ENCODE measurements at regions not wholly inside any gene's neighbourhood (a gene's known extent, or its start where the extent isn't known, plus 50 kb on each side); places are given as distances from the start of the nearest gene placed in this dataset.
"Not testable (repeated sequence)": the region's sequence is repeated elsewhere in the genome, so short reads cannot be mapped to it uniquely, and the experiment has no call there.

DNA sequence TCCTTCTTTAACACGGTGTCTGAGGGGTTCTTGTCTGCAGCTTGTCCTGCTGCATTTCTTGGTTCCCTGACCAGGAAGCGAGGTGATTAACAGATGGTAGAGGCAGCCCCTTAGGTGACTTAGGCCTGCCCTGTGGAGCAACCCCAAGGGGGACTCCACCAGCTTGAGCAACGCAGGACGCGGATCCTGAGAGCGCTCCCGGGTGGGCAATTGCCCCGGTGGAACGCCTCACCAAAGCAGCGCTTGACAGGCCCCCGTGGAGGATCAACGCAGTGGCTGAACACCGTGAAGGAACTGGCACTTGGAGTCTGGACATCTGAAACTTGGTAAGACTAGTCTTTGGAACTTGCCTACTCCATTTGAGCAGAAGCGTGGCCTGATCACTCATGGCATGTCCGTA is 272.9 kb upstream of the ATXN7L3B start (continued):
- TF ChIP-seq BACH1 (IDR thresholded peaks at IDR 0.05; ENCODE audit: low read length), result no peak

DNA sequence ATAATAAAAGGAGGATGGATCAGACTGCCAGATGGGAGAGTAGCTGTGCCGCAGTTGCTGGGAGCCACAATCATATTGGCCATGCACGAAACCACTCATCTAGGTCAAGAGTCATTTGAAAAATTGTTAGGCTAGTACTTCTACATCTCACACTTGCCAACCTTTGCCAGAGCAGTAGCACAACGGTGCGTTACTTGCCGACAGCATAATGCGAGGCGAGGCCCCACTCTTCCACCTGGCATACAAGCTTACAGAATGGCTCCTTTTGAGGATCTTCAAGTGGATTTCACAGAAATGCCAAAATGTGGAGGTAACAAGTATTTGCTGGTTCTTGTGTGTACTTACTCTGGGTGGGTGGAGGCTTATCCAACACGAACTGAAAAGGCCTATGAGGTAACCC is 268.3 kb upstream of the ATXN7L3B start:
- H3K4ac ChIP-seq (replicated peaks; ENCODE audit: insufficient read length, low read depth, low read length); H3K4me1 ChIP-seq (replicated peaks in 1 of 4; ENCODE audit: control insufficient read depth in 3 of 4, insufficient read depth in 4 of 4, low read length in 3 of 4); H2BK15ac ChIP-seq (ENCODE audit: low read length); H3K14ac ChIP-seq (ENCODE audit: insufficient read length); H3K9ac ChIP-seq (replicated peaks in 1 of 4; ENCODE audit: extremely low read depth in 1 of 4, low read depth in 3 of 4, low read length in 3 of 4); H3K18ac ChIP-seq (ENCODE audit: extremely low read depth, low read length); H3K36me3 ChIP-seq (ENCODE audit: control insufficient read depth in 2 of 4, insufficient read depth in 4 of 4, low read length in 3 of 4); H4K8ac ChIP-seq (ENCODE audit: extremely low read depth, insufficient read depth, low read length); H3K9me3 ChIP-seq (ENCODE audit: insufficient read depth in 2 of 2, low read depth in 1 of 2, low read length in 1 of 2); H3K23ac ChIP-seq (ENCODE audit: insufficient read length); DNase-seq (ENCODE audit: low read depth in 1 of 2, low spot score in 2 of 2); FAIRE-seq; H4K91ac ChIP-seq (replicated peaks; ENCODE audit: insufficient read length, low read length); H2AK5ac ChIP-seq (ENCODE audit: low read depth, low read length); H3K56ac ChIP-seq (replicated peaks; ENCODE audit: insufficient read length, low read depth, low read length); POLR2A ChIA-PET (ENCODE audit: partially characterized antibody); H3K4me3 ChIP-seq (ENCODE audit: extremely low read depth in 1 of 4, insufficient read depth in 2 of 4, low read depth in 3 of 4, low read length in 4 of 4); H2BK20ac ChIP-seq (ENCODE audit: low read length); H2BK120ac ChIP-seq (replicated peaks; ENCODE audit: low read depth, low read length); H3K23me2 ChIP-seq (ENCODE audit: low read depth, low read length); H3K79me2 ChIP-seq (ENCODE audit: control insufficient read depth in 1 of 2, insufficient read depth in 2 of 2, low read length in 2 of 2); H2AFZ ChIP-seq (ENCODE audit: low read length); H2BK12ac ChIP-seq (ENCODE audit: low read depth, low read length); H3K79me1 ChIP-seq (ENCODE audit: low read depth, low read length); H2BK5ac ChIP-seq (ENCODE audit: low read depth, low read length); H3K4me2 ChIP-seq (ENCODE audit: insufficient read depth in 1 of 2, low read depth in 2 of 2, low read length in 2 of 2); H3K27me3 ChIP-seq (replicated peaks in 1 of 4; ENCODE audit: control insufficient read depth in 3 of 4, extremely low read depth in 1 of 4, insufficient read depth in 3 of 4, low read length in 3 of 4); H4K20me1 ChIP-seq (replicated peaks in 1 of 2; ENCODE audit: control insufficient read depth in 1 of 2, insufficient read depth in 2 of 2, low read length in 2 of 2); H3K27ac ChIP-seq (ENCODE audit: low read depth, low read length); H4K5ac ChIP-seq (ENCODE audit: insufficient read length, low read depth, low read length): not testable (repeated sequence)
- 93% methylated on average over 8 of the region's 8 CpGs; no CpG with 5 or more reads in 1 of the 2 experiments for whole genome bisulfite sequencing, 2 experiments (ENCODE audit: extremely low coverage in 1 of 2, insufficient coverage in 1 of 2, insufficient read length in 1 of 2, insufficient replicate concordance in 2 of 2, low coverage in 1 of 2, low lambda C conversion rate in 2 of 2, missing lambda C conversion rate in 1 of 2)
- CTCF ChIA-PET (ENCODE audit: partially characterized antibody), result interaction anchor here (1.4 to 3.4 kb wide), 5 partner anchors 10 to 157 kb away, joined by 3 to 11 read pairs (median 4); no protein-coding TSS in a partner anchor

All from H1 (cell line).